ENCODE measurements at regions not wholly inside any gene's neighbourhood (a gene's known extent, or its start where the extent isn't known, plus 50 kb on each side); places are given as distances from the start of the nearest gene placed in this dataset.

- POLR2A ChIA-PET, result interaction anchor here (0.6 to 18.7 kb wide), 17 partner anchors 10 to 248 kb away, joined by 3 to 409 read pairs (median 5); partner anchors contain the start of genes KDM7A and PARP12
- H3K27ac Mint-ChIP-seq, result peak overlapping the region; percentile 95 to 100 (median 99)
- Histone ChIP-seq H3K27me3 (ENCODE audit: control insufficient read depth in 2 of 2, insufficient read depth in 2 of 2, low read length in 2 of 2) (no peaks in the 10 kb centered on the region), H3K4me1 (ENCODE audit: control insufficient read depth in 2 of 2, insufficient read depth in 2 of 2, low read length in 2 of 2) (peaks cover 22 to 27% of the 10 kb centered on the region in 2 donors), H3K36me3 (ENCODE audit: control insufficient read depth in 2 of 3, insufficient read depth in 3 of 3, low read length in 3 of 3) (no peaks in the 10 kb centered on the region), H3K27ac (ENCODE audit: low read depth, low read length) (peak overlapping the region; percentile 91), H3K4me3 (ENCODE audit: low read length) (peak overlapping the region; percentile 95), H3K9me3 (ENCODE audit: control insufficient read depth in 2 of 3, low read length in 3 of 3) (no peaks in the 10 kb centered on the region)
- H3K9me3 Mint-ChIP-seq, result peaks cover 0 to 1% (median 0%) of the 10 kb centered on the region in 11 donors
- ATAC-seq (peak; percentile 75), DNase-seq (peak; percentile 71 to 87 (median 84))
- peaks cover 30 to 62% (median 58%) of the 10 kb centered on the region in 7 donors for H3K4me1 Mint-ChIP-seq
- H3K36me3 Mint-ChIP-seq, result peaks cover 0 to 4% (median 0%) of the 10 kb centered on the region in 5 donors
- intact Hi-C loops (cut with micrococcal nuclease), result loop anchor here (1.0 to 10.0 kb wide), 11 partner anchors 32 to 890 kb away; partner anchors contain the start of genes MKRN1 (in 2 of the 2), HIPK2 (in 1 of the 2) and PARP12 (in 1 of the 2)
- H3K27me3 Mint-ChIP-seq, result peaks cover 0 to 2% (median 0%) of the 10 kb centered on the region in 5 donors
- CTCF ChIA-PET, result interaction anchor here (0.6 to 1.7 kb wide), 3 partner anchors 33 to 55 kb away, joined by 3 to 8 read pairs (median 5); no protein-coding TSS in a partner anchor
- H3K4me3 Mint-ChIP-seq, result peak overlapping the region; percentile 84 to 99 (median 96)
Observed at GRCh38 chr7:140230516-140230860, 53.7 kb upstream of the KDM7A start.

DNA sequence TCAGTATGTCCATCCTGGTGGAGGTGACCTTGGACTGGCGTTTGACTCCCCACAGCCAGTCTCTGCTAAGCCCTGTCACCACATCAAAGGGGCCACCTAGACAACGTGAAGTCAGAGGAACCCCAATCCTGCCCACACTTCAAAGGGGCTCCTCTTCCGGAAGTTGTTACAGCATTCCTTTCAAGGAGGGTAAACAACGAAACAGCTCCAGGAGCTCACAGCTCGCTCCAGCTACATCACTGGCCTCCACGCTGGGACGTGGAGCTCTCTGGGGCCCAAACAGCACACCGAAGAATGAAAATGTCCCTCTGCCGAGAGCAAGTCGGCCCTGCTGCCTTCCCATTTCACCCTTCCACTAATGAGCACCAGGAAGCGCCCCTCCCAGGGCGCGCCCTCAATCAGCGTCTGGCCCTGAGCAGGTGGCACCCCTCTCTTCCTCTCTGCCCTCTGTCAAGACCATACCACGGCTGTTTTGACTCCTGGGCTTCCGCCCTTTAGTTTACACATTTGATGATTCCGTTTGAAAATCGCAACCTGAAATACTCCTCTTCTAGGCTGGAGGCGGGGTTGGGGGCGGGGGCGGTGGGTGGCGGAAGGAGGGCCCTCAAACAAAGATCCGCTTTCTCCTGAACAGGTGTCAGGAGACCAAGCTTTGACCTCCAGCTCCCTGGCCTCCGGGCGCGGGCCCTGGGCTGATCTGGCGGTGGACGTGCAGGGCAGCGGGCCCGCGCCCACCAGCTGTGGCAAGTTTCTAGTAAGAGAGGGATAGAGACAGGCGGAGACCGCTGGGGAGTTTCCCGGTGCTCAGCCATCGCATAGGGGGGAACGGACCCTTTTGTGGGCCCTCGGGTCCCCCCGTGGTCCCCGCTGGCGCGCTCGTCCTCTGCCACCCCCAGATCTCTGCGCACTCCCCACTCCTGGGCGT, 53.1 kb upstream of the KDM7A start:
- no peaks in the 10 kb centered on the region for H3K36me3 ChIP-seq (ENCODE audit: control insufficient read depth in 2 of 3, insufficient read depth in 3 of 3, low read length in 3 of 3)
- peaks cover 0 to 2% (median 0%) of the 10 kb centered on the region in 5 donors for H3K27me3 Mint-ChIP-seq
- POLR2A ChIA-PET, result interaction anchor here (0.7 to 18.7 kb wide), 15 partner anchors 9 to 1127 kb away, joined by 3 to 409 read pairs (median 6); partner anchors contain the start of genes KDM7A and PARP12
- DNase-seq, result peak; percentile 44 to 93 (median 89)
- H3K27ac ChIP-seq (ENCODE audit: low read depth, low read length), result peak overlapping the region; percentile 91
- intact Hi-C loops (cut with micrococcal nuclease), result loop anchor here (1.0 to 10.0 kb wide), 13 partner anchors 18 to 1125 kb away; partner anchors contain the start of genes MKRN1 (in 2 of the 2), HIPK2 (in 1 of the 2), PARP12 (in 1 of the 2) and ZC3HAV1 (in 1 of the 2)
- peaks cover 26 to 32% of the 10 kb centered on the region in 2 donors for H3K4me1 ChIP-seq (ENCODE audit: control insufficient read depth in 2 of 2, insufficient read depth in 2 of 2, low read length in 2 of 2)
- H3K36me3 Mint-ChIP-seq, result peaks cover 0 to 4% (median 0%) of the 10 kb centered on the region in 5 donors
- no peaks in the 10 kb centered on the region for H3K27me3 ChIP-seq (ENCODE audit: control insufficient read depth in 2 of 2, insufficient read depth in 2 of 2, low read length in 2 of 2)
- peaks cover 0 to 1% (median 0%) of the 10 kb centered on the region in 11 donors for H3K9me3 Mint-ChIP-seq
- H3K4me3 Mint-ChIP-seq, result peak overlapping the region; percentile 76 to 99 (median 92)
- H3K9me3 ChIP-seq (ENCODE audit: control insufficient read depth in 2 of 3, low read length in 3 of 3), result no peaks in the 10 kb centered on the region
- peaks cover 33 to 67% (median 60%) of the 10 kb centered on the region in 7 donors for H3K4me1 Mint-ChIP-seq
- peak overlapping the region; percentile 95 for H3K4me3 ChIP-seq (ENCODE audit: low read length)
- H3K27ac Mint-ChIP-seq, result peak overlapping the region; percentile 96 to 100 (median 99)
- CTCF ChIA-PET, result interaction anchor here (0.6 to 1.5 kb wide), 6 partner anchors 17 to 54 kb away, joined by 3 to 8 read pairs (median 4); partner anchors contain the start of gene KDM7A
- peak; percentile 72 for ATAC-seq

- peaks cover 33 to 38% of the 10 kb centered on the region in 2 donors for H3K4me1 ChIP-seq (ENCODE audit: control insufficient read depth in 2 of 2, insufficient read depth in 2 of 2, low read length in 2 of 2)
- ChIA-PET POLR2A (interaction anchor here (0.7 to 18.7 kb wide), 15 partner anchors 9 to 1126 kb away, joined by 3 to 409 read pairs (median 9); partner anchors contain the start of genes KDM7A and PARP12), CTCF (interaction anchor here (0.9 to 1.5 kb wide), 4 partner anchors 16 to 51 kb away, joined by 3 to 8 read pairs (median 4); partner anchors contain the start of gene KDM7A)
- ATAC-seq (no peak), DNase-seq (peak in 2 of 9 donors; percentile 53 to 60)
- H3K9me3 Mint-ChIP-seq, result peaks cover 0 to 1% (median 0%) of the 10 kb centered on the region in 11 donors
- peak overlapping the region; percentile 76 to 99 (median 92) for H3K4me3 Mint-ChIP-seq
- no peak overlapping the region for H3K4me3 ChIP-seq (ENCODE audit: low read length)
- H3K27ac ChIP-seq (ENCODE audit: low read depth, low read length), result peak overlapping the region; percentile 91
- H3K36me3 ChIP-seq (ENCODE audit: control insufficient read depth in 2 of 3, insufficient read depth in 3 of 3, low read length in 3 of 3), result no peaks in the 10 kb centered on the region
- H3K27ac Mint-ChIP-seq, result peak overlapping the region; percentile 96 to 100 (median 99)
- intact Hi-C loops (cut with micrococcal nuclease), result loop anchor here (1.0 to 10.0 kb wide), 2 partner anchors 17 to 1124 kb away; partner anchors contain the start of gene ZC3HAV1 (in 1 of the 2)
- peaks cover 0 to 2% (median 0%) of the 10 kb centered on the region in 5 donors for H3K27me3 Mint-ChIP-seq
- H3K27me3 ChIP-seq (ENCODE audit: control insufficient read depth in 2 of 2, insufficient read depth in 2 of 2, low read length in 2 of 2), result no peaks in the 10 kb centered on the region
- H3K9me3 ChIP-seq (ENCODE audit: control insufficient read depth in 2 of 3, low read length in 3 of 3), result no peaks in the 10 kb centered on the region
- H3K36me3 Mint-ChIP-seq, result peaks cover 0 to 4% (median 0%) of the 10 kb centered on the region in 5 donors
- peaks cover 37 to 73% (median 67%) of the 10 kb centered on the region in 7 donors for H3K4me1 Mint-ChIP-seq
Observed at GRCh38 chr7:140229101-140229525, 52.3 kb upstream of the KDM7A start.

Measured in naive thymus-derived CD4-positive, alpha-beta T cell (primary cell).